GM12891 (cell line): ENCODE measurements at regions not wholly inside any gene's neighbourhood (a gene's known extent, or its start where the extent isn't known, plus 50 kb on each side); places are given as distances from the start of the nearest gene placed in this dataset.

Experiments used
- POLR2A ChIP-seq: IDR thresholded peaks from 2 replicates; pipeline ENCODE4 v1.6.1; 2011; ENCODE audit warnings: low read depth, low read length, control low read depth
- POLR2AphosphoS5 ChIP-seq: IDR thresholded peaks from 2 replicates; pipeline ENCODE4 v1.6.1; 2011; ENCODE audit warnings: low read depth, low read length, control low read depth
- POU2F2 ChIP-seq: IDR thresholded peaks from 2 replicates; pipeline ENCODE4 v1.6.1; 2011; ENCODE audit warnings: low read depth, mild to moderate bottlenecking, control low read depth, low read length, moderate library complexity
- SPI1 ChIP-seq: IDR thresholded peaks from 2 replicates; pipeline ENCODE4 v1.6.1; 2011; ENCODE audit warnings: low read depth, low read length, control low read depth
- TAF1 ChIP-seq: IDR thresholded peaks from 2 replicates; pipeline ENCODE4 v1.6.1; 2011; ENCODE audit warnings: low read depth, low read length, control low read depth

GRCh38 chr6:22214314-22214713 is 82.5 kb downstream of the PRL start:
- TF ChIP-seq POLR2AphosphoS5 (no peak), POLR2A (no peak), TAF1 (no peak), SPI1 (no peak), POU2F2 (no peak)
